GM12872 (cell line): ENCODE measurements at regions not wholly inside any gene's neighbourhood (a gene's known extent, or its start where the extent isn't known, plus 50 kb on each side); places are given as distances from the start of the nearest gene placed in this dataset.
A peak's percentile ranks its signal among the peaks of the same experiment; 100 is the strongest.

Source experiments
- TF ChIP-seq, protein P1 (sequence below): IDR thresholded peaks from 3 replicates; pipeline ENCODE4 v1.5.1; 2011; ENCODE audit warnings: low read depth, mild to moderate bottlenecking, low read length, moderate library complexity; ENCODE audit not compliant: insufficient read depth

DNA sequence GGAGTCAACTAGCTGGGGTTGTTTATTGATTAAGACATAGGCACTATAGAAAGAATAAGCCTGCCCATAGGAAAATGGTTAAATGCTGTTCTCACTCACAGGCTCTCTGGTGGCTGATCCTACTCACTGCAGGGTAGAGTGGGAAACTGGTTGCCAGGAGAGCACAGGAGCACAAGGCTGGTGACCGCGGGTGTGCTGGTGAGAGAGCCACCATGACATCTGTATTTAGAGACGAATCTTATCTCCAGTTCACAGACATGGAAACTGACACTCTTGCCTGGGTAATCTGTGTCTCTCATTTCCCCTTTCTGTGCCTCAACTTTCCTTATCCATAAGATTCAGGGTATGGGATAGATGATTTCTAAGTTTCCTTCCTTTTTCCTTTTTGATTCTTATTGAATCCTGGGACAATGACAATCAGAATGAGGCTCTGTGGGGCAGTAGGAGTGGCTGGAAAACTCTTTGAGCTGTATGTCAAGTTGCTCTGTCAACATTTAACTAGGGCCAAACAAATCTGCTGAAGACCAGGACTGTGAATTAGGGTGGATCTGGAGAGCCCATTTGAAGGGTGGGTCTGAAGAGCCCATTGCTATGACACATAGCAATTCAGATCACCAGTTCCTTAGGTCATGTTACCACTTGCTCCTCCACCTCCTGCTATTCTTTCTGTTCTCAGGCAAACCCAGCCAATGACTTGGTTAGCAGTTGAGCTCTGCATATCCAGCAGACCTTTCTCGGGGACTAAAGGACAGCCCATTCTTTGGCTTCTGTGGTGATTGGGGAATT lies 286.1 kb upstream of the TBL1XR1 start:
- TF ChIP-seq, protein P1, sequence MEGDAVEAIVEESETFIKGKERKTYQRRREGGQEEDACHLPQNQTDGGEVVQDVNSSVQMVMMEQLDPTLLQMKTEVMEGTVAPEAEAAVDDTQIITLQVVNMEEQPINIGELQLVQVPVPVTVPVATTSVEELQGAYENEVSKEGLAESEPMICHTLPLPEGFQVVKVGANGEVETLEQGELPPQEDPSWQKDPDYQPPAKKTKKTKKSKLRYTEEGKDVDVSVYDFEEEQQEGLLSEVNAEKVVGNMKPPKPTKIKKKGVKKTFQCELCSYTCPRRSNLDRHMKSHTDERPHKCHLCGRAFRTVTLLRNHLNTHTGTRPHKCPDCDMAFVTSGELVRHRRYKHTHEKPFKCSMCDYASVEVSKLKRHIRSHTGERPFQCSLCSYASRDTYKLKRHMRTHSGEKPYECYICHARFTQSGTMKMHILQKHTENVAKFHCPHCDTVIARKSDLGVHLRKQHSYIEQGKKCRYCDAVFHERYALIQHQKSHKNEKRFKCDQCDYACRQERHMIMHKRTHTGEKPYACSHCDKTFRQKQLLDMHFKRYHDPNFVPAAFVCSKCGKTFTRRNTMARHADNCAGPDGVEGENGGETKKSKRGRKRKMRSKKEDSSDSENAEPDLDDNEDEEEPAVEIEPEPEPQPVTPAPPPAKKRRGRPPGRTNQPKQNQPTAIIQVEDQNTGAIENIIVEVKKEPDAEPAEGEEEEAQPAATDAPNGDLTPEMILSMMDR = 0 out of 3 replicates have a peak, but pooled peaks have one; percentile 23

DNA sequence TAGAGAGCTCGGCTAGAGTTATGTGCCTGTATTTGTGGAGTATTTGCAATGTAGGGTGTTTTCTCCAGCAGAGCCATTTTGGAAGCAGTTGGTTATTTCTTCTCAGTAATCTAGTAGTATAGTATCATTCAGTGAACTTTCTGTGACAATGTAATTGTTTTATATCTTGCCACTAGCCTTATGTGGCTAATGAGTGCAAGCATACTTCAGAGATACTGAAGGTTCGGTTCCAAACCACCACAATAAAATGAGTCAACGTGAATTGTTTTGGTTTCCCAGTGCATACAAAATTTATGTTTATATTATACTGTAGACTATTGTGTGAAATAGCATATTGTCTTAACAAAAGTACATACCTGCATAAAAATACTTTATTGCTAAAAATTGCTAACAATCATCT lies 286.9 kb upstream of the TBL1XR1 start:
- TF ChIP-seq, protein P1 = no peak

DNA sequence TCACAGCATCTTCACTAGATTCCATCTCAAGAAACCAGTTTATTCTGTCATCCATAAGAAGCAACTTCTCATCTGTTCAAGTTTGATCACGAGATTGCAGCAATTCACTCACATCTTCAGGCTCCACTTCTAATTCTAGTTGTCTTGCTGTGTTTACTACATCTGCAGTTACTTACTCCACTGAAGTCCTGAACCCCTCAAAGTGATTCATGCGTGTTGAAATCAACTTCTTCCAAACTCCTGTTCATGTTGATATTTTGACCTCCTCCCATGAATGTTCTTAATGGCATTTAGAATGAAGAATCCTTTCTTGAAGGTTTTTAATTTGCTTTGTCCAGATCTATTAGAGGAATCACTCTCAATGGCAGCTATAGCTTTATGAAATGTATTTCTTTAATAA lies 287.6 kb upstream of the TBL1XR1 start:
- TF ChIP-seq, protein P1 = no peak

- TF ChIP-seq, protein P1 = no peak
Measured at GRCh38 chr3:177487635-177488186, 290.4 kb upstream of the TBL1XR1 start.

GRCh38 chr3:177488740-177489139 lies 291.5 kb upstream of the TBL1XR1 start:
- TF ChIP-seq, protein P1 = no peak

DNA sequence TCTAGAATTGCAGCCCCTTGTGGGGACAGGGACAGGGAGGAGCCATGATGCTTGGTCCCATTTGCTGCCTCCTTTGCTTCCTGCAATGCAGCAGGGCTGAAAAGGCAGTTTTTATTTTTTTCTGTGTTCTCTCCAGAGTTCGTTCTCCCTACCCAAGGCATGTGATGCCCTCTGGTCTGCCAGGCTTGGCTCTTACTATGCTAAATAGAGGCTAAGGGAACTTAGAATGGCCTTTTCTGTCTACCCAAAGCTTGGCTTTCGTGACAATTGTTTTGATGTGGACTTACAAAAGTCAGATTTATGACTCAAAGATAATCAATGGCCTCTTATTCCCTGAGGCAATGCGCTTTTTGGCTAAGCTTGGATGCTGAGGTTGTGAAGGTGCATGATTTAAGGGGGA lies 293.3 kb upstream of the TBL1XR1 start:
- TF ChIP-seq, protein P1 = no peak

- TF ChIP-seq, protein P1 = no peak
Measured at GRCh38 chr3:177491296-177492032, 294.2 kb upstream of the TBL1XR1 start.
